Dermis microvascular lymphatic vessel endothelial cell (primary cell): ENCODE measurements at regions not wholly inside any gene's neighbourhood (a gene's known extent, or its start where the extent isn't known, plus 50 kb on each side); places are given as distances from the start of the nearest gene placed in this dataset.

Source experiments
- DNase-seq, 2 donors: peaks; one replicate each; pipeline versions ENCODE4 v3.0.0 to v3.0.0-alpha.2; 2010; ENCODE audit warnings: low read depth in 2 of 2

GRCh38 chr12:61862986-61863385 is 397.2 kb upstream of the USP15 start:
- DNase-seq = no peak

DNA sequence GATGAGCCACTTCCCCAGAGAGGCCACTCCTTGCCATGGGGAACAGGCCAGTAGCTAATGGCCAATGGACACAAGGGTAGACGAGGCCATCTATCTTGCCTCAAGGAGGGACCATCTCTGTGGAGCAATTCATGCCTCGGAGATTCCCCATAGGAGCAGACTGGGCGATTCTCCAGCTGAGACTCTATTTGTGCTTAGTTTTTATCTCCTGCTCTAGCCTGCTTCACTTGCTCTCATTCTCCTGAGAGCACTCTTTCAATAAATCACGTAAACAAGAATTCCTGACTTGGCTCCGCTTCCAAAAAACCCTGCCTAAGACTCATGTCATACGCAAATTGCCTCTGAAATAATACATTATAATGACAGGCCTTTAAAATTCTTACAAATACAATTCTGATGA is 396.4 kb upstream of the USP15 start:
- no peak for DNase-seq

GRCh38 chr12:61869796-61870195 is 390.4 kb upstream of the USP15 start:
- no peak for DNase-seq

- DNase-seq = no peak
Measured at GRCh38 chr12:61870658-61871484, 389.3 kb upstream of the USP15 start.

DNA sequence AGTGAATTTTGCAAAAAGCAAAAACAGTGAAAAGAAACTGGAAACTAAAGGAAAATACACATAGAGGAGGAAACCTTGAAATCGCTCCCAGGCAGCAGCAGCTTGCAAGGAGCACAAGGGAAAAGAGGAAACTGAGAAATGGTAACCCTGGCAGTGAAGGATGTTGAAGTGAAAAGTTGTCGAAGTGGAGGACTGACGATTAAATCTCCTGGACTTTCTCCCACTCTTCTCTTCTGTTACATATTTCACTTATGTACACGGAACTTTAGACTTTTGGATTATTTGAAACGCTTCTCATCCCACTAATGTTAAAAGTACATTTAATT is 388.8 kb upstream of the USP15 start:
- DNase-seq = no peak

DNA sequence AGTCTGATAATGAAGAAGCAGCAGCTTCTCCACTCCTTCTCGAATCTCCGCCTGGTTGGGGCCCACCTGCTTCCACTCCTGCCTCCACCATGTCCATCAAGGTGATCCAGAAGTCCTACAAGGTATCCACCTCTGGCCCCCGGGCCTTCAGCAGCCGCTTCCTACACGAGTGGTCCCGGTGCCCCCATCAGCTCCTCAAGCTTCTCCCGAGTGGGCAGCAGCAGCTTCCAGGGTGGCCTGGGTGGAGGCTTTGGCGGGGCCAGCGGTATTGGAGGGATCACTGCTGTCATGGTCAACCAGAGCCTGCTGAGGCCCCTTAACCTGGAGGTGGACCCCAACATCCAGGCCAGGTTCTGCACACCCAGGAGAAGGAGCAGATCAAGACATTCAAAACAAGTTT is 381.0 kb upstream of the USP15 start:
- no peak for DNase-seq

- no peak for DNase-seq
Measured at GRCh38 chr12:61880186-61880585, 380.0 kb upstream of the USP15 start.

- no peak for DNase-seq
Measured at GRCh38 chr12:61891632-61892031, 368.6 kb upstream of the USP15 start.

DNA sequence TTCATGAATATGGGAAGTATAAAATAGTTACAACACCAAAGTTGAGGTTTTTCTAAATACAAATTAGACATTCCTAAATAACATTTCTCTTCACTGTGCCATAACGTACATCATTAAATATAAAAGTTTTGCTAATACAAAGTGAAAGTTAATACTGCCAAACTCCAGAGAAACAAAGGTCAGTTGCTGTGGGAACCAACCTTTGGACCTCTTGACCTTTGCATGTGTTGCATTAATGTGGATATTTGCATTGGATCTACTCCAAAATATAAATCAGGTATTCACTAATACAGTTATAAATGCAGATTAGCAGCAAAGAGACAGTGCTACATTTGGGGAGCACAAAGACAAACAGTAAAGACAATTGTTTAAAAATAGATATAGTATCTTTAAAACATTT is 366.0 kb upstream of the USP15 start:
- DNase-seq = no peak

DNA sequence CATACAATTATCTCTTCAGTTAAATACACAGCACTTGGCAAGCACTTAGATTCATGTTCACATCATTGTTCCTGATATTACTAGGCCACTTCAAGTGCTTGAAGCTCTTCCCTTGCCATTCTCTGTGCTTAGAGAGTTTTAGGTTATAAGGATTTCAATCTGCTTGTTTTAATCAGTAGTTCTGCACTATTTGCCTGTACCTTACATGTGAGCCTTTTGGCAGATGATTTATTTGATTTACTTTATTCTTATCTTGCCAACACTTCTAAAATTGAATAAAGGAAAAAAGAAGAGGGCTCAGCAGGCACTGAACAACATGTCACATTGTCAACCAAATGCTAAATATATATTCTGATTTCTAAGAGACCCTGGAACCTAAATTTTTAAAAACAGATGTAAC is 363.8 kb upstream of the USP15 start:
- no peak for DNase-seq

DNA sequence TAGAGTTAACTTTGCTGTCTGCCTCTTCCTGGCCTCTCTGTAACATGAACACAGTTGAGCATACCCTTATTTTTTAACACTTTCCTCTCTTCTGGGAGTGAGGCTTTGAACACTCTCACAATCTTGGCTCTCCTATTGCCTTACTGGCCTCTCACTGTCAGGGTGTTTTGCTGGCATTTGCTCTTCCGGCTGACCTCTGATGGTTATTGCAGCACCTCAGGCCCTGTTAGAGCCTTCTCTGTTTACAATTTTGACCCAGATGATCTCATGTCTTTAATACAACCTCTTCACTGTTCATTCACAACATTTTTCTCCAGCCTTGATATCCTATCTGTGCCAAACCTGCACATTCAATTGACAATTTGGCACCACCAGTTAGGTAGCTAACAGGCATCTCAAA is 357.8 kb upstream of the USP15 start:
- DNase-seq = no peak

GRCh38 chr12:61911113-61911512 is 349.1 kb upstream of the USP15 start:
- DNase-seq = no peak

DNA sequence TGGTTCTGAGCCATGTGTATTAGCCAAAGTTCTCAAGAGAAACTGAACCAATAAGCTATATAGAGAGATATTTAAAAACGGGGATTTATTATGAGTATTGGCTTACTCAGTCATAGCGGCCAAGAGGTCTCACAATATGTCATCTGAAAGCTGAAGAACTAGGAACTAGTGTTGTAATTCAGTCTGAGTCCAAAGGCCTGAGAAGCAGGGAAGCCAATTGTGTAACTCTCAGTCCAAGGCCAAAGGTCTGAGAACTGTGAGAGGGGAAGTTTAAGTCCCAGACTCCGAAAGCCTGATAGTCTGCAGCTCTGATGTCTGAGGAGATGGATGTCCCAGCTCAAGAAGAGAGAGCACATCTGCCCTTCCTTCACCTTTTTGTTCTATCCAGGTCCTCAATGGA is 344.8 kb upstream of the USP15 start:
- DNase-seq = no peak

GRCh38 chr12:61916831-61917230 is 343.4 kb upstream of the USP15 start:
- no peak for DNase-seq

GRCh38 chr12:61919686-61920085 is 340.5 kb upstream of the USP15 start:
- no peak for DNase-seq

- DNase-seq = no peak
Measured at GRCh38 chr12:61920230-61920629, 340.0 kb upstream of the USP15 start.

- no peak for DNase-seq
Measured at GRCh38 chr12:61923152-61923551, 337.1 kb upstream of the USP15 start.

DNA sequence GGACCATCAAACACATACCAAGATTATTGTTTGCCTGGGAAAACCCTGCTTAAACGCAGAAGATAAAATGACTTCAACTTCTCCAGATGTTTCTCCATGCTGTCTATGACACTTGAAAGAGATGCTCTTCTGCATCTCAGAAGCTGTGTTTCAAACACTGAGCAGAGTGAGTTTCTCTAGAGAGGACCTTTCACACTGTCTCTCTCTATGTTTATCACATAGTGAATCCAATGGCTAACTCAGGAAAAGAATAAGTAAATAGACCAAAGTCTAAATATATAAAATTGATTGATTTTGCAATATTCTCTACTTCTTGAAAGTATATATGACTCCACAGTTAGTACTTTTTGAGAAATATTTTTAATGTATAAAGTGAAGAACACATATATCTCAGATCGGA is 325.6 kb upstream of the USP15 start:
- DNase-seq = no peak

GRCh38 chr12:61939977-61940376 is 320.2 kb upstream of the USP15 start:
- DNase-seq = no peak

DNA sequence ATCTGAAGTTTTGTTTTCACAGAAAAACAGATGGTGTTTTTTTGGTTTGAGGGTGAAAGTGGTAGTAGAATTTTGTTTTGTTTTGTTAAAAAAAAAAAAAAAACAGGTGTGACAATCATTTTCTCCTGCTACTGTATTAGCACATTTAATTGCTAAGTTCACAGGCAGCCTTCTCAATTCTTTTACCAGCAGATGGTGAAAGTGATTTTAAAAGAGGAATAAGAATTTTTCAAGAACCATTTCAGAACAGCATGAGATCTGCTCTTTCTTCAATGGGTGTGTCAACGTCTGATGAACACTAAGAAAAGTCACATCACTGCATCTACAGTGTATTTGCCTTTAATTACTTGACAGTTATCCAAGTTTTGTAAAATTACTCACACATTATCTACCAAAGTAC is 303.7 kb upstream of the USP15 start:
- no peak for DNase-seq

DNA sequence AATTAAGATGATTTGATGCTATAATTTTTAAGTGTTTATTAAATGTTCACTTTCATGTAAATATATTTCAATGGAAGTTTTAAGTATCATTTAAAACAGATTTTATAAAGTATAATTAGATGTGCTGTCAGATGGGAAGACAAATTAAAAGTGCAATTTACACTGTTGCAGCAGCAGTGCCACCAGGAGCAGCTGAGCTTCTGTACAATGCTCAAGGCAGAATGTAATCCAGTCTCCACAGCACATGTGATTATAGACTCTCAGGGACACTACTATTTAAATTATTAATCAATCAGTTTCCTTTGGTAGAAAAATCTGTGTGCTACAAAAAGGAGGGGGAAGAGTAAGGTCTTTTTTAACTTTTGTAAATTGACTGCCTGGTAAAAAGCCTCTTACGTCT is 285.7 kb upstream of the USP15 start:
- no peak for DNase-seq

- DNase-seq = no peak
Measured at GRCh38 chr12:61985830-61986229, 274.4 kb upstream of the USP15 start.

DNA sequence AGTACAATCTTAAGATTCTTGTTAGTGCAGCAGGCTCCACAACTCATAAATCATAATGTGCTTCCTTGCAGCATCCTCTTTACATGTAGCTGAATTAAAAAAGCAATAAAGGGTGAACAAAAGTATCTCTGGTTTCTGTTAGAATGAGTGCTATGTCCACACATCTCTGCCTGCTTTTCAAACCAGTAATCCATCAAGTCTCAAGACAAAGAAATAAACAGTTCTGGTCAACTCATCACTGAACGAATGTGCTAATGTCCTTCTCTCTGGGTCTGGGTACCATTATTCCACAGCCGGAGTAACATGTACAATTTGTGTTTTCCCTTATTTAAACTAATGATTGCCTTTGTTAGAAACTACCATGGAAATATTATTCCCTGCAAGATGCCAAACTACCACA is 273.0 kb upstream of the USP15 start:
- no peak for DNase-seq

- no peak for DNase-seq
Measured at GRCh38 chr12:61991661-61992060, 268.5 kb upstream of the USP15 start.
